H1 (cell line): ENCODE measurements at regions not wholly inside any gene's neighbourhood (a gene's known extent, or its start where the extent isn't known, plus 50 kb on each side); places are given as distances from the start of the nearest gene placed in this dataset.

Source experiments
- ATF2 ChIP-seq: IDR thresholded peaks from 2 replicates; pipeline ENCODE4 v1.6.1; 2012; ENCODE audit warnings: low read length, inconsistent platforms
- EGR1 ChIP-seq: IDR thresholded peaks from 2 replicates; pipeline ENCODE4 v1.6.1; 2011; ENCODE audit warnings: low read depth, low read length, borderline replicate concordance
- FOSL1 ChIP-seq: IDR thresholded peaks from 2 replicates; pipeline ENCODE4 v1.6.1; 2011; ENCODE audit warnings: mild to moderate bottlenecking, low read depth, low read length, moderate library complexity; ENCODE audit not compliant: insufficient read depth
- SP2 ChIP-seq: IDR thresholded peaks from 2 replicates; pipeline ENCODE4 v1.6.1; 2012; ENCODE audit warnings: mild to moderate bottlenecking, low read length, inconsistent platforms
- SP4 ChIP-seq: IDR thresholded peaks from 2 replicates; pipeline ENCODE4 v1.6.1; 2012; ENCODE audit warnings: low read length, inconsistent platforms
- TBP ChIP-seq: IDR thresholded peaks from 2 replicates; pipeline ENCODE4 v1.6.1; 2011; ENCODE audit warnings: low read depth, low read length, improper control_type of control experiment
- YY1 ChIP-seq: IDR thresholded peaks from 2 replicates; pipeline ENCODE4 v1.6.1; 2011; ENCODE audit warnings: low read depth, mild to moderate bottlenecking, low read length
- TF ChIP-seq, protein P1 (sequence below): fragments of 300-600 bp; sonication (generic); IDR thresholded peaks from 2 replicates; pipeline ENCODE4 v1.7.1; 2012; ENCODE audit warnings: low read length, moderate library complexity, mild to moderate bottlenecking, inconsistent platforms; ENCODE audit not compliant: insufficient replicate concordance

DNA sequence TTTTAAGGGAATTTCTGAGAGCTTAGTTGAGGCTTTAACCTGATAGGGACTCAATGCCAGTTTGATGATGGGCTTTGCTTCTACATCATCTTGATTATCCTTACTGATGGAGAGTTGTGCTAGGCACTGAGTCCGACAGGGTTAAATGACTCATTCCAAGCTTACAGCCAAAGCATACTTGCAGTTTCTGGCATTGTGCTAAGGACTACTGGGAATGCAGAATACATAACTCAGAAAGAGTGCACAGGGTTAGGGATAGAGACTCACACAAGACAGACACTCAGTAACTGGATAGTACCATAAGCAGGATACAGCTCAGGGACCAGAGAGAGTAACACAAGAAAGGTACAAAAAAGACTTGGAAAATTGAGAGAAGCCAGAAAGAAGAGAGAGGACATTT lies 94.1 kb upstream of the SLC14A2 start (continued):
- TF ChIP-seq ATF2: no peak
- TF ChIP-seq FOSL1: no peak
- TF ChIP-seq TBP: no peak
- TF ChIP-seq YY1: no peak
- TF ChIP-seq EGR1: no peak
- no peak for TF ChIP-seq SP2
- TF ChIP-seq, protein P1, sequence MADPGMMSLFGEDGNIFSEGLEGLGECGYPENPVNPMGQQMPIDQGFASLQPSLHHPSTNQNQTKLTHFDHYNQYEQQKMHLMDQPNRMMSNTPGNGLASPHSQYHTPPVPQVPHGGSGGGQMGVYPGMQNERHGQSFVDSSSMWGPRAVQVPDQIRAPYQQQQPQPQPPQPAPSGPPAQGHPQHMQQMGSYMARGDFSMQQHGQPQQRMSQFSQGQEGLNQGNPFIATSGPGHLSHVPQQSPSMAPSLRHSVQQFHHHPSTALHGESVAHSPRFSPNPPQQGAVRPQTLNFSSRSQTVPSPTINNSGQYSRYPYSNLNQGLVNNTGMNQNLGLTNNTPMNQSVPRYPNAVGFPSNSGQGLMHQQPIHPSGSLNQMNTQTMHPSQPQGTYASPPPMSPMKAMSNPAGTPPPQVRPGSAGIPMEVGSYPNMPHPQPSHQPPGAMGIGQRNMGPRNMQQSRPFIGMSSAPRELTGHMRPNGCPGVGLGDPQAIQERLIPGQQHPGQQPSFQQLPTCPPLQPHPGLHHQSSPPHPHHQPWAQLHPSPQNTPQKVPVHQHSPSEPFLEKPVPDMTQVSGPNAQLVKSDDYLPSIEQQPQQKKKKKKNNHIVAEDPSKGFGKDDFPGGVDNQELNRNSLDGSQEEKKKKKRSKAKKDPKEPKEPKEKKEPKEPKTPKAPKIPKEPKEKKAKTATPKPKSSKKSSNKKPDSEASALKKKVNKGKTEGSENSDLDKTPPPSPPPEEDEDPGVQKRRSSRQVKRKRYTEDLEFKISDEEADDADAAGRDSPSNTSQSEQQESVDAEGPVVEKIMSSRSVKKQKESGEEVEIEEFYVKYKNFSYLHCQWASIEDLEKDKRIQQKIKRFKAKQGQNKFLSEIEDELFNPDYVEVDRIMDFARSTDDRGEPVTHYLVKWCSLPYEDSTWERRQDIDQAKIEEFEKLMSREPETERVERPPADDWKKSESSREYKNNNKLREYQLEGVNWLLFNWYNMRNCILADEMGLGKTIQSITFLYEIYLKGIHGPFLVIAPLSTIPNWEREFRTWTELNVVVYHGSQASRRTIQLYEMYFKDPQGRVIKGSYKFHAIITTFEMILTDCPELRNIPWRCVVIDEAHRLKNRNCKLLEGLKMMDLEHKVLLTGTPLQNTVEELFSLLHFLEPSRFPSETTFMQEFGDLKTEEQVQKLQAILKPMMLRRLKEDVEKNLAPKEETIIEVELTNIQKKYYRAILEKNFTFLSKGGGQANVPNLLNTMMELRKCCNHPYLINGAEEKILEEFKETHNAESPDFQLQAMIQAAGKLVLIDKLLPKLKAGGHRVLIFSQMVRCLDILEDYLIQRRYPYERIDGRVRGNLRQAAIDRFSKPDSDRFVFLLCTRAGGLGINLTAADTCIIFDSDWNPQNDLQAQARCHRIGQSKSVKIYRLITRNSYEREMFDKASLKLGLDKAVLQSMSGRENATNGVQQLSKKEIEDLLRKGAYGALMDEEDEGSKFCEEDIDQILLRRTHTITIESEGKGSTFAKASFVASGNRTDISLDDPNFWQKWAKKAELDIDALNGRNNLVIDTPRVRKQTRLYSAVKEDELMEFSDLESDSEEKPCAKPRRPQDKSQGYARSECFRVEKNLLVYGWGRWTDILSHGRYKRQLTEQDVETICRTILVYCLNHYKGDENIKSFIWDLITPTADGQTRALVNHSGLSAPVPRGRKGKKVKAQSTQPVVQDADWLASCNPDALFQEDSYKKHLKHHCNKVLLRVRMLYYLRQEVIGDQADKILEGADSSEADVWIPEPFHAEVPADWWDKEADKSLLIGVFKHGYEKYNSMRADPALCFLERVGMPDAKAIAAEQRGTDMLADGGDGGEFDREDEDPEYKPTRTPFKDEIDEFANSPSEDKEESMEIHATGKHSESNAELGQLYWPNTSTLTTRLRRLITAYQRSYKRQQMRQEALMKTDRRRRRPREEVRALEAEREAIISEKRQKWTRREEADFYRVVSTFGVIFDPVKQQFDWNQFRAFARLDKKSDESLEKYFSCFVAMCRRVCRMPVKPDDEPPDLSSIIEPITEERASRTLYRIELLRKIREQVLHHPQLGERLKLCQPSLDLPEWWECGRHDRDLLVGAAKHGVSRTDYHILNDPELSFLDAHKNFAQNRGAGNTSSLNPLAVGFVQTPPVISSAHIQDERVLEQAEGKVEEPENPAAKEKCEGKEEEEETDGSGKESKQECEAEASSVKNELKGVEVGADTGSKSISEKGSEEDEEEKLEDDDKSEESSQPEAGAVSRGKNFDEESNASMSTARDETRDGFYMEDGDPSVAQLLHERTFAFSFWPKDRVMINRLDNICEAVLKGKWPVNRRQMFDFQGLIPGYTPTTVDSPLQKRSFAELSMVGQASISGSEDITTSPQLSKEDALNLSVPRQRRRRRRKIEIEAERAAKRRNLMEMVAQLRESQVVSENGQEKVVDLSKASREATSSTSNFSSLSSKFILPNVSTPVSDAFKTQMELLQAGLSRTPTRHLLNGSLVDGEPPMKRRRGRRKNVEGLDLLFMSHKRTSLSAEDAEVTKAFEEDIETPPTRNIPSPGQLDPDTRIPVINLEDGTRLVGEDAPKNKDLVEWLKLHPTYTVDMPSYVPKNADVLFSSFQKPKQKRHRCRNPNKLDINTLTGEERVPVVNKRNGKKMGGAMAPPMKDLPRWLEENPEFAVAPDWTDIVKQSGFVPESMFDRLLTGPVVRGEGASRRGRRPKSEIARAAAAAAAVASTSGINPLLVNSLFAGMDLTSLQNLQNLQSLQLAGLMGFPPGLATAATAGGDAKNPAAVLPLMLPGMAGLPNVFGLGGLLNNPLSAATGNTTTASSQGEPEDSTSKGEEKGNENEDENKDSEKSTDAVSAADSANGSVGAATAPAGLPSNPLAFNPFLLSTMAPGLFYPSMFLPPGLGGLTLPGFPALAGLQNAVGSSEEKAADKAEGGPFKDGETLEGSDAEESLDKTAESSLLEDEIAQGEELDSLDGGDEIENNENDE: no peak
- no peak for TF ChIP-seq SP4
